HS-5 (cell line): ENCODE measurements at regions not wholly inside any gene's neighbourhood (a gene's known extent, or its start where the extent isn't known, plus 50 kb on each side); places are given as distances from the start of the nearest gene placed in this dataset.
"Not testable (repeated sequence)": the region's sequence is repeated elsewhere in the genome, so short reads cannot be mapped to it uniquely, and the experiment has no call there.

Source experiments
- DNase-seq: peaks from one replicate; pipeline ENCODE4 v3.0.0-alpha.2; 2012; ENCODE audit warnings: low read depth

DNA sequence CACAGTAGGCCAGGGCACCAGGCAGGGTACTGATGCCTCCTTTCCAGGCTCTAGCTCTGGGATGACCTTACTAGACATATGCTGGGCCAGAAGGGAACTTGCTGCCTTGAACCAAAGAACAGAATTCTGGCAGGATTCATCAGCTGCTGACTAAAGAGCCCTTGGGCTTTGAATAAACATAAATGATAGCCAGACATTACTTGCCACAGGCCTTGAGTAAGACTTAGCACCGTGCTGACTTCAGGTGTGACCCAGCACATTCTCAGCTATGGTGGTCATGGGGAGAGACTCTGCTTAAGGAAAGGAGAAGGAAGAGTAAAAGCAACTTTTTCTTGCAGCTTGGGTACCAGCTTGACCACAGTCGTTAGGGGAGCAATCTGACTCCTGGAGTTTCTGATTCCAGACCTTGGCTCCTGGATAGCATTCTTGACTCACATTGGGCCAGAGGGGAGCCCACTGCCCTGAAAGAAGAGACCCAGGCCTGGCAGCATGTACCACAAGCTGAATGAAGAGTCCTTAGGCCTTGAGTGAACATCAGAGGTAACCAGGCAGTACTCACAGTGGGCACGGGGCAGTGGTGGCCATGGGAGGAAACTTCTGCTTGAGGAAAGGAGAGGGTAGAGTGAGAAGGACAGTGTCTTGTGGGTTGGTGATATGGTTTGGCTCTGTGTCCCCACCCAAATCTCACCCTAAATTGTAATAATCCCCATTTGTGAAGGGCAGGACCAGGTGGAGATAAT is 926.1 kb upstream of the SORCS1 start:
- DNase-seq: no peak

DNA sequence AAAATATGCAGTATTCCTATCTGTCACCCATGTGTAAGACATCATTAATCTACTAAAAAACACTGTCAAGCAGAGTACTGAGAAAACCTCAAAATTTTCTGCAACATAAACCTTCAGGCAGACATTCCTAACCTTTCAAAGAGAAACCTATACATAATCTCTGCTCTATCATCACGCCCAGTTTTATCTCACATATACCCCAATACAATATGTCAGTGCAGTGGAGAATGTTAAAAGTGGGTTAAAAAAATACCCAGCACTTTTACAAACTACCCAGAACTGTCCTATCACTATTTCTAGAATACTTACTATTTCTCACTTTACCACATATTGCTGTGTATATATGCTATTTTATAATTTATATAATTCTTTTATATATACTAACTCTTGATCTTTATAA is 922.0 kb upstream of the SORCS1 start:
- no peak for DNase-seq

DNA sequence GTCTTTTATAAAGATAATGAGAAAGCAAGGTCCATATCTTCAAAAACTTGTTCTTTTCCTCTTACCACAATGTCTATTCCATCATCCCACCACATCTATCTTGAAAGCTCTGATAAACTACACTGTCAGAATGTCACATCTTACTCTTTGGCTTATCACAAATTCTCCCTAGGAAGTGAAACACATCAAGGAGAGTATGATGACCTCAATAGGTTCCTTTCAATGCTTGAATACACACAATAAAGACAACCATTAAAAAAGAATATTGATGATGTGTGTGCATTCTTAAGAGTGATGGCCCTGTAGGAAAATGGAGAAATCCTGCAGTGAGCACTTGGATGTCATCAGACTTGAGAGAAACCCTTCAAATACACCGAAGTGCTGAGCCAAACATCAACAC is 918.1 kb upstream of the SORCS1 start:
- DNase-seq: no peak

DNA sequence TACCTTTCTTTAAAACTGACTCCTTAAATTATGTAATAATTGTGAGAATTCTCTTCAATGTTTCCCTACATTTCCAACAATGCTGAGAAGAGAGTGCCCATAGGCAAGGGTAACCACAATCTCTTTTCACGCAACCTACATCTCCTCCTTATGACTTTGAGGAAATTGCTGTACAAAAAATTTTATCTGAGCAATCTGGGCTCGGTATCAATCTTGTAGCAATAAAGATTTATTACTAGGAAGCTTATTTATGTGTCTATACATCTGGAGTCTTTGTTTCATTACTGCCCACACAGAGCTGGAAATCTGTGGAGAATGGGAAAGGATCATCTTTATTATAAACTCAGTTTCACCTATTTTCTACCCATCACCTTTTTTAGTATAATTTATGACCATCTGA is 913.8 kb upstream of the SORCS1 start:
- no peak for DNase-seq

DNA sequence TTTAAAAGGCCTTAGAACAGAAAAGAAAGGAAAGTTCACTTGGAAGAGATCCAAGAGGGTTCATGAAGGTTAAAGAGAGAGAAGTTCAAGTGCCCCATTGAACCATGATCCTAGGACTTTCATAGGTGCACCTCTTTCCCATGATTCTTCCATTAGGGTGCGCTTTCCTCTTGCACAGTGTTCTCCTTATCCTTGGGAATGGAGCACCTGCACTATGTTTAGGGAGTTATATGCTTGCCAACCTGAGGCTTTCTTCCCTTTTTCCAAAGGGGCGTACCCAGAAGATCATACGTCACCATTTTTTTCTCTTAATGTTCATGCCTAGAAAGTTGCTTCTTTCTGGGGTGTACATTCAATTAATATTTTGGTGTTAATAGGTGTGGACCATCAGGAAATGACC is 908.0 kb upstream of the SORCS1 start:
- no peak for DNase-seq

DNA sequence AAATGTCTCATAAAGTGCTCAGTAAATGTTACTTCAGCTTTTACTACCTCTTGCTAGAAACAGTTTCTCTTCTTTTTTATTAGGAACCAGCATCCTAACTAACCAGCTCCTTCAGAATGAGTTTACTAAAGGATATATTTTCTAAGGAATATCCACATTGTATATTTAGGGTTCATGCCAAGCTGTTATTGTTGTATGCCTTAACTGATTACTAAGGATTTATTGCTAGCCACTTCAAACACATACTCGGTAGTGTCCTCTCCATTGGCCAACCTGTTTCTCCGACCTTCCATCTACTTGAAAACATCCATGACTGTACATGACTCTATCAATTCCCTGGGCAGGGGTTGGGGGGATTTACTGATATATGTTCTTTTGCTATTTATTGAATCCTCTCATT is 906.3 kb upstream of the SORCS1 start:
- no peak for DNase-seq

DNA sequence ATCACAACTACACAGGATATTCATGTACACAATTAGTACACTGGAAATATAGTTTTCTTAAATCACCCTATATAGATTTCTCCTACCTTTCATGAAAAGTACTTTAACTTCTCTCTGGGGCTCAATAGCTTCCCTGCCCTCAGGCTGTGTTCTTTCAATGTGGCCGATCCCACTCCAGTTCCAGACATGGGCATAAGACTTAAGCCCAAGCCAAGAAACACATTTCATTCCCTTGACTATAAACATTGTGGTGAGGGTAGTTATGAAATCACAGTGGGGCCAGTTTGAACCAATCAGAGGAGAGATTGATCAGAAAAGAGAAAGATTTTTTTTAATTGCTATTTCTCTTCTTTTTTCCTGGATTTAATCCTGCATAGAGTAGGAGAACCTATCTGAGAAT is 904.6 kb upstream of the SORCS1 start:
- DNase-seq: no peak

DNA sequence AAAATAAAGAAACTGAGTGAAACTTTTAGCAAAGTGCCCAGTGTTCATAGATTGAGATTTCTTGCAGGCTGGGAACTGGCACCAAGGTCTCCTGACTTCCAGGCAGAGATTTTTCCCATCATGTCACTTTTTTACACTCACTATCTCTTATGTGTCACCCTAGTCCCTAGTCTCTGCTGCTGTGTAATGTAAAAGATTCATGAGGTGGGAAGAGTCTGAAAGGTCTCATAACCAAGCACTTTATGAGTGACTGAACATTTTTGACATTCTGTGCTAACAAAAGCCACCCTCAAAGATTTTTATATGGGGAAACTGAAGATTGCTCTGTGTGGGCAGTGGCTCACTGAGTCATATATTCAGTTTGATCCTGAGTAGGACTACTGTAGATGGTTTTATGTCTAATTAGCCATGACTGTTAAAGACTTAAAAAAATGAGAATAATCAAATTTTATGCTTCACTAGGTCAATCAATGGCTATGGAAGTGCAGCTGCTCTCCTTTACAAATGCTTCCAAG is 900.3 kb upstream of the SORCS1 start:
- no peak for DNase-seq

DNA sequence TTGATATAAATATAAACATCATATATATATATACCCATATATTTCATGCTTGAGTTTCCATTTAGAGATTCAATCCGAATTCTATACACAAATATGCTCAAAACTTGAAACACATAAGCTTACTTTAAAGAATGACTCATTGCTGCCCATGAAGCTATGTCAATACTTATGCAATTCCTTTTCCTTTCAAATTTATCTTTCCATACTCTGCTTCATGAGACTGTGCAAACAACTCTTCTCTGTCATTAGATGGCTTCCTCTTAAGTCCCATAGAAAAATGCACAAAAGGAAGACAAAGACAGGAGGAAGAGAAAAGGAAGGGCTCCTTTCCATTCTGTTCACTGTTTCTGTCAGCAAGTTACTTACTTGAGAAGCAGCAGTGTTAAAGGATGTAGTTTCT is 895.7 kb upstream of the SORCS1 start:
- DNase-seq: peak; percentile 15

DNA sequence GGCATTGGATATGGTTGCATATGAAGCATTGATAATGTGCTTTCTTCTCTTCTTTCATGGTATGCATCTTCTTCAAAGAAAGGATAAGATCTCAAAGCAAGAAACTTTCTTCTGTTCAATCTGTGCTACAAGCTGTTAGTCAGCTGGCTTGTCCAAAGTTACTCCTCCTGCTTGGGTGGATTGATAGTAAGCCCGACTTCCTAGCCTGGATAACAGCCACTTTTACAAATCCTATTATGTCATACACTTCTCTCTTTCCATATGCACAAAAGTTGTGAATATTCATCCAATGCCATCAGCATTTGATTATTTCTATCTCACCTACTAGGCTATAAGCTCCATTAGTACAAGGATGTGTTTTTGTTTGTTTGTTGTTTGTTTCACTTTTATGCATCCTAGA is 891.0 kb upstream of the SORCS1 start:
- DNase-seq: no peak

DNA sequence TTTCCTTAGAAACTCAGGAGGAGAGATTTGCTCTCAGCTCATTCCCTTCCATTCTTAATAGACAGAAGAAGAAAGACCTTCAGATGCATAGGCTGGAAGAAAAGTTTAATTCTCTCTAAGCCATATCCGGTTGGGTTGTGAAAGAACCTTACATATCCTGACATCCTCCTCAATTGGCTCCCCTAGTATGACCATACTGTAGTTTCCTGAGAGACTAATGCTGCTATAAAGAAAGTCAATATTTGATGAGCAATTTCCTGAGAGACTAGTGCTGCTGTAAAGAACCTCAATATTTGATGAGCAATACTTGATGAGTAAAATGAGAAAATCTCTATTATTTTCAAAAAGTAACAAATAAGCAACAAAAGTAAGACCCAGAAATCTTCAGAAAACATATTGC is 888.5 kb upstream of the SORCS1 start:
- DNase-seq: peak; percentile 57

DNA sequence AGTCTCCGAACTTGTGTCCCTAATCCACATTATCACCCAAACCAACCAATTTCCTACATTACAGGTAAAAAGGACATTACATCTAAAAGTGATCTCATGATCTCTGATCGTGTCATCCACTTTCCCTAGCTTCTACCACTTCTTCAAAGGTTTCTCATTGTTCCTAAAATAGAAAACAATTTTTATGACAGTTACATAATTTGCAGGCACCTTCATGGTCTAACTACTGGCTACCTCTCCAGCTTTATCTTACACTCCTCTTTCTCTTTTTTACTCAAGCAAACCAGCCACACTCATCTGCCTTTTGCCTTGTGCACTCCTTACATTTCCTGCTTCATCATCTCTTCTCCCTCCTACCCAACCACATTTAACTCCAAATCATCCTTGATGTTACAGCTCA is 886.7 kb upstream of the SORCS1 start:
- DNase-seq: no peak

DNA sequence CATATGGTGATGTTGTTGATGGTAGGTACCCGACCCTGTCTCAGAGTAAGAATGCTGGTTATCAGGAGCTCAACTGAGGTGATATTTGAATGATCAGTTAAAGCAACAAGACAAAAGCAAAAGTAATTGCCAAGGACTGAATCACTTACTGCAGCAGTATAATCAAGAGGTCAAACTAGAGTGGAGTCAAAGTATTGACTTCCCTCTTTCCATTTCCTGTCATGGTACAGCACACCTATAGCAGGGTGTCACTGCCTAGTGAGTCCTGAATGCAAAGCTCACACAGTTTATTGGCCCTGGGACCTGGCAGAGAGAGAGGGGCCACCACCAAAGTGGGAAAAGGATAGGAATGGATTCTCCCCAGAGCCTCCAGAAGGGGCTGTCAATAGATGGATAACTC is 886.1 kb upstream of the SORCS1 start:
- DNase-seq: no peak

DNA sequence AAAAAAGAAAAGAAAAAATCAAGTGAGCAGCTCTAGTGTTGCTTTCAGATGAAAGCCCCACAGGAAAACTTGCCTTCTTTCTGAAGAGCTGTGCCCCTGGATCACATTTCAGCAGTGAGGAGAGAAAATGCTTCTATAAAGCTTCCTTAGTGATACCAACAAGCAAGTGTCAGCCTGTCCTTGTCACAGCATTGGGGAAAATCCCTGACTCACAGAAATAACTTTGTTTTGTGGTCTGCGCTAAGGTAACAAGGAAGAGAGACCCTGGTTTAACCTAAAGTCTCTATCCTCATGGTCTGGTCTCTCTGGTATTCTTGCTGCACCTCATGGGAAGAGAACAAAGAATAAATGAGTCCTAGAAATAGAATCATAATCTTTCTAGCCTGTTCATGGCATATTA is 885.2 kb upstream of the SORCS1 start:
- DNase-seq: no peak

DNA sequence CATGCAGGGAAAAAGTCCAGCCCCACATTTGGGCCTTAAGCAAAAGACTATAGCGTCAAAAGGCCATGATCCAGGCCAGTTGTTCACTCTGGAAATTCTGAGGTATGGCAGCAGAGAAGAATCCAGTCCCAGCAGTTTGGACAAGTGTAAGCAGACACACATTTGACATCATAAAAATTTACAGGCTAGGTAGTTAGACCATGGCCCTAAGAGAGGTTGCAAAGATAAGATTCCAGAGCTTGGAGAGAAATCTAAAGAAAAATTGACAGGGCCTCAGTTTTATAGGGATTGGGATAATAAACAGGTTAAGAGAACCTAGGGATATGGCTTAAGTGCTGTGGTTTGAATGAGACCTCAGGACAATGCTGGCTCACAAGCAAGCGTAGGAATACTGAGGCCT is 884.4 kb upstream of the SORCS1 start:
- DNase-seq: no peak

DNA sequence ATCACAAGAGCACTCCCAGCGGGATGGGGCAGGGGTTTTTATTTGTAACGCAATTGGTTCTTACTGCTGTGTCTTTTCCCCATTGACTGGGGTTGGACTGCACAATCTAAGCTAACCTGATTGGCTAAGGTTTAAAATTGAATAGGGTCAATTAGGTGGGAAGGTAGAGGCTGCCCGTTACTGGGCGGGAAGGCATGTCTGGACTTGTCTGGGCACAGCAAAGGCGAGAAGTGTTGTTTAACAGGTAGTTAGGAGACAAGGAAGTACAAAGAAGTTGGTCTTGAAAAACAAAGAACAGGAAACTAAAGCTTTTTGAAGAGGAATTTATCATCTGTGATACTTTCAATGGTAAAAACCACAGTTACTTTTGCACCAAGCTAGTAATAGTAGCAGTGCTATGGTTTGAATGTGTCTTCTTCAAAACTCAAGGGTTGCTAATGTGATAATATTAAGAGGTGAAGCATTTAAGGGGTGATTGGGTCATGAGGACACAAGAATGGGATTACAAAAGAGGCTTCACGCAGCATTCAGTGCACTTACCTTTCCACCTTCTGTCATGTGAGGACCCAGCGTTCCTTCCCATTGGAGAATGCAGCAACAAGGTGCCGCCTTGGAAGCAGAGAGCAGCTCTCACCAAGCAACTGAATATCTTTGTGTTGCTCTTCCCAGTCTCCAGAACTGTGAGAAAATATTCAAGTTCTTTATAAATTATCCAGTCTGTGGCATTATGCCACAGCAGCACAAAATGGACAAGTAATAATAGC is 875.5 kb upstream of the SORCS1 start:
- DNase-seq: no peak

DNA sequence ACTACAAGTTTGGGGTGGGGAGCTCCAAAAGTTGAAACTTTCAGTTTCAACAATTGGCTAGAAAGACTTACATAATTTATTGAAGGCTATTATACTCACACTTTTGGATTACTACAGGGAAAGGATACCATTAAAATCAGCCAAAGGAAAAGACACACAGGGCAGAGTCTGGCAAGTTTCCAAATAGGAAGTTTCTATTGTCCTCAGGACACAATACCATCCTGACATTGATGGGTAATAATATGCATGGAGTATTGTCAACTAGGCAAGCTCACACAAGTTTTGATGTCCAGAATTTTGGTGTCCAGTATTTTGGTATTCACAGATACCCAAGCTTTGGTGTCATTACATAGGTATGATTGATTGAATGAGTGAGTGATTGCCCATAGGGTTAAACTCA is 872.6 kb upstream of the SORCS1 start:
- no peak for DNase-seq

DNA sequence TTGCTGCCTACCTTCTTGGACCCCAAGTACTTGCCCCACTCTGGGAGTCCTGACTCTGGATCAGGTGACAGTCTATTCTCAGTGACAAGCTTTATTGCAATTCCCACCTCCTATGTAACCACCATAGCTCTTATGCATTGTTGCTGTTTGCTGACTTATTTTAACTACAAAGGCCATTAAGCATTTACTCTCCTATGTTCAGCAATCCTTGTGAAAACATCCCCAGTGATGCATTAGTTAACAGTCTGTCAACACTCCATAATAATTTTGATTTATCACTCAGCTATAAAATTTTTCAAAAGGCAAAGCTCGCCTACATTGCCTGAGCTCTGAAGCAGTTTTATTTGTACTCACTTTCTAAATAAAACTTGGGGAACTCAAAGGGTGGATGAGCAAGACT is 871.8 kb upstream of the SORCS1 start:
- no peak for DNase-seq

DNA sequence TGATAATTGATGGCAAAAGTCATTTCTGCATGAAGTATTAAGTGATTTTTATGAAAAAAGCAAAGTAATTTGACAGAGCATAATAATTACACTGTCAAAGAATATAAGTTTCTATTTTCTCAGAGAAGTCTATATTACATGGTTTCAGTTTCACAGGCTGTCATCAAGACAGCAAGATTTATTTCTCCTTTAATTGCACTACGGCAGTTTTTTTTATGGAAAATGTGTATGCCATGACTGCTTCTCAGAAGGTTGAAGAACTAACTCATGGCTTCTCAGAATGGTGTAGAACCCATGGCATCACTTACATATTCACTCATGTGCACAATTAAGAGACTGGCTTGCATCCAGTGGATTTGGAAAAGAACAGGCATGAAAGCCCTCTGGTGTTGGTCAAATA is 870.3 kb upstream of the SORCS1 start:
- DNase-seq: no peak

DNA sequence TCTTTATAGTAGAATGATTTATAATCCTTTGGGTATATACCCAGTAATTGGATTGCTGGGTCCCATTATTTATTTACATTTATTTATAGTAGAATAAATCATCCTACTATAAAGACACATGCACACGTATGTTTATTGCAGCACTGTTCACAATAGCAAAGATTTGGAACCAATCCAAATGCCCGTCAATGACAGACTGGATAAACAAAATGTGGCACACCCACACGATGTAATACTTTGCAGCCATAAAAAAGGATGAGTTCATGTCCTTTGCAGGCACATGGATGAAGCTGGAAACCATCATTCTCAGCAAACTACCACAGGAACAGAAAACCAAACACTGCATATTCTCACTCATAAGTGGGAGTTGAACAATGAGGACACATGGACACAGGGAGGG is 869.0 kb upstream of the SORCS1 start:
- DNase-seq: not testable (repeated sequence)

DNA sequence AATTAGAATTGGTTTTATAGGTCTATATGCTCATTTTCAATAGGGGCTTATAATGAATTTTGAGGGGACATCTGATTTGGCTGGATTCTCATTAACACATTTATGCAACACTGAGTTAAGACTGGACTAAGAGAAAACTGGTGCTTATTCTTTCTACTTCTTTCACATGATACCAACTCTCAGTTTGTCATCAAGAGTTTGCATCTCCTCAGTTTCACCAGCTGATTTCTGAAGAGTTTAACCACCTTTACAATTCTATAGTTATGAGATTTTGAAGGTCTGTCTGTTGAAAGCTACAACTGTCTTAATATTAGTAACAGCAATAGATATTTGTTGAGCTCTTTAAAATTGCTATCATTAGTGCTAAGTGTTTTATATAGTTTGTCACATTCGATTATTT is 867.0 kb upstream of the SORCS1 start:
- DNase-seq: no peak

DNA sequence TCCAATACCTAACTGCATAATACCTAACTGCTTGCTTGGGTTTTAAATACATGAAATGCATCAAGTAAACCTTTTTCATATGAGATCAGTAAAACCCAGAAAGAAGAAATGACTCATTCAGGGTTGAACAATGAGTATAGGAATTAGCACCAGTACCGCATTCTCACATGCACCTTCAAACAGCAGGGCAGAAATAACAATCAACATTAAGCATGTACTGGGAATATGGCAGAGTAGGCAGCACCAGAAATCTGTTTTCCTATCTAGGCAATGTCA is 850.3 kb upstream of the SORCS1 start:
- no peak for DNase-seq

DNA sequence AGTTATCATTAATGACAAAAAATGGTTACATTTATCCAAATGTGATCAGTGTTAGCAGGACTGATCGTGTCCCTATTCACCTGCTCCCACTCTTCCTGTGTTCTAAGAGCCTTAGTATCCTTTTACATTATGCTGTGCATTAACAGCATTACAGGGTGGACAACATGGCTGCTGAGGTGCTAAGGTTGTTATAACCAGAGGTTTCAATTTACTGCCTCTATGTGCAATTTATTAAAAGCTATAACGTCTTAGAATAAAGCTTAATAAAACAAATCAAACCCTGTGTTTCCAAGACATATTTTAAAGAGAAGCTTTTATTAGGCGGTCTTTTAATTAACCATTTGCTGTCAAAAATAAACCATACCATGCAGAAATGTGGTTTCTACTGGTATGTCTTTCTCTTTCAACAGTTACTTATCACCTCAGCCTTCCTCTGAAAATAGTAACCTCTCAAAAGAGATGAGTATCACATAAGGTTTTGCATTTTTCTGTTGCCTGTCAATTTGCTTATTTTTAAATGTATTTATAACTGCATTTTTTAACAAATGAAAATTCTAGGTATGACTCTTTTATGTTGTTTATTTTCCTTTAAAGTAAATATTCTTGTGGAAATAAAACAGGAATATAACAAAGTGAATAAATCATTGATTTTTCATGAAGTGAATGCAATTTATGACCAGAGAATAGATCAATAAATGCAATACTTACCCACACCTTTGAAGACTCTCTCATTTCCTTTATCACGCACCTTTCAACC is 849.8 kb upstream of the SORCS1 start:
- DNase-seq: no peak
